ENCODE measurements at regions not wholly inside any gene's neighbourhood (a gene's known extent, or its start where the extent isn't known, plus 50 kb on each side); places are given as distances from the start of the nearest gene placed in this dataset.

DNA sequence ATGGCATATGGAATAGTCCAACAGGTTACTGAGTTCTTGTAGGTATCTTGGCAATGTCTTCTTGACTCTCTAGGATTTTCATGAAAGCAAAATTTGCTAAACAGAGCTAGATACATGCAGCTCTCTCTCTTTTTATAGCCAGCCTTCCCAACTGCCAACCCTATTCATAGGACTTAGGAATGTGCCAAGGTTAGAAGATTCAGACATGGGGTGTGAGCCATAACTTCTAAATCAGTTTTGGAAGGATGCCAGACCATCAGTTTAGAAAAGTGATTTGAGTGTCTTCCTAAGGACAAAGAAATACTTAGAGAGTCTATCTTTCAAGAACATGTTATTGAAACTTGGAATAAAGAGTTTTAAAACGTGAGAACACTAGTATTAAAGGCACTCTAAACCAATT, 619.5 kb upstream of the FANCL start:
- Histone ChIP-seq H3K27ac (ENCODE audit: low read depth, low read length) (no peak overlapping the region), H3K4me1 (ENCODE audit: control insufficient read depth, insufficient read depth, low read length) (peaks cover 2% of the 10 kb centered on the region), H3K9ac (ENCODE audit: extremely low read depth, low read length, poor library complexity, severe bottlenecking) (no peak overlapping the region), H3K27me3 (ENCODE audit: control insufficient read depth, insufficient read depth, low read length, poor library complexity, severe bottlenecking) (no peaks in the 10 kb centered on the region), H3K9me3 (ENCODE audit: control insufficient read depth, low read length) (peaks cover 4% of the 10 kb centered on the region), H3K4me3 (ENCODE audit: low read length) (no peak overlapping the region), H3K36me3 (ENCODE audit: control insufficient read depth, insufficient read depth, low read length) (no peaks in the 10 kb centered on the region)
- Mint-ChIP-seq H3K27ac (no peak overlapping the region), H3K4me1 (peaks cover 16% of the 10 kb centered on the region), H3K36me3 (ENCODE audit: low read depth) (peaks cover 3% of the 10 kb centered on the region), H3K27me3 (ENCODE audit: insufficient read depth) (no peaks in the 10 kb centered on the region), H3K4me3 (no peak overlapping the region), H3K9me3 (peaks cover 4% of the 10 kb centered on the region)
- TF ChIP-seq, protein P1, sequence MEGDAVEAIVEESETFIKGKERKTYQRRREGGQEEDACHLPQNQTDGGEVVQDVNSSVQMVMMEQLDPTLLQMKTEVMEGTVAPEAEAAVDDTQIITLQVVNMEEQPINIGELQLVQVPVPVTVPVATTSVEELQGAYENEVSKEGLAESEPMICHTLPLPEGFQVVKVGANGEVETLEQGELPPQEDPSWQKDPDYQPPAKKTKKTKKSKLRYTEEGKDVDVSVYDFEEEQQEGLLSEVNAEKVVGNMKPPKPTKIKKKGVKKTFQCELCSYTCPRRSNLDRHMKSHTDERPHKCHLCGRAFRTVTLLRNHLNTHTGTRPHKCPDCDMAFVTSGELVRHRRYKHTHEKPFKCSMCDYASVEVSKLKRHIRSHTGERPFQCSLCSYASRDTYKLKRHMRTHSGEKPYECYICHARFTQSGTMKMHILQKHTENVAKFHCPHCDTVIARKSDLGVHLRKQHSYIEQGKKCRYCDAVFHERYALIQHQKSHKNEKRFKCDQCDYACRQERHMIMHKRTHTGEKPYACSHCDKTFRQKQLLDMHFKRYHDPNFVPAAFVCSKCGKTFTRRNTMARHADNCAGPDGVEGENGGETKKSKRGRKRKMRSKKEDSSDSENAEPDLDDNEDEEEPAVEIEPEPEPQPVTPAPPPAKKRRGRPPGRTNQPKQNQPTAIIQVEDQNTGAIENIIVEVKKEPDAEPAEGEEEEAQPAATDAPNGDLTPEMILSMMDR (conservative IDR thresholded peaks at IDR 0.05) = no peak
- DNase-seq = no peak
- WGBS, 2 experiments (ENCODE audit: insufficient coverage in 1 of 2, insufficient read length in 1 of 2) = 88% methylated on average over 1 of the region's 1 CpG; no CpG with 5 or more reads in 1 of the 2 experiments

DNA sequence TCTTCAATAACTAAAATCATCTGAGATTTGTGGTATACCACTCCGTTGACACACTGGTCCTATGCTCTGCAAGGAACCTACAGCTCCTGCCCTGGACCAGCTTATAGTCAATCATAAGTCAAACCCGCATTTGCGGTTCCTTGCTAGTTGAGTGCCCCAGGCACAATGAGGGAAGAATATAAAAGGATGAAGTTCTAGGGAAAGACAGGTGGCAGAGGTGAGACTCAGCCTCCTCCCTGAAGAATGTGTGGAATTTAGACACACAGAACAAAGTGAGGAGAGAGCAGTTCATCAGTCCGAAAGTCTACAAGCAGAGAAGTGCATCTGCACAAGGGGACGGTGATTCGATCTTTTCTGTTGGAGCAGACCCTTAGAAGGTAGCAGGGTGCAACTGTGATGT, 615.0 kb upstream of the FANCL start:
- Mint-ChIP-seq H3K4me1 (peaks cover 15% of the 10 kb centered on the region), H3K27me3 (ENCODE audit: insufficient read depth) (no peaks in the 10 kb centered on the region), H3K9me3 (peaks cover 4% of the 10 kb centered on the region), H3K36me3 (ENCODE audit: low read depth) (peaks cover 3% of the 10 kb centered on the region), H3K27ac (peak overlapping the region; percentile 60), H3K4me3 (no peak overlapping the region)
- no peak for DNase-seq
- WGBS, 2 experiments (ENCODE audit: insufficient coverage in 1 of 2, insufficient read length in 1 of 2) = 89 to 94% methylated on average over 4 to 6 of the region's 6 CpGs
- Histone ChIP-seq H3K27ac (ENCODE audit: low read depth, low read length) (no peak overlapping the region), H3K4me1 (ENCODE audit: control insufficient read depth, insufficient read depth, low read length) (peaks cover 6% of the 10 kb centered on the region), H3K27me3 (ENCODE audit: control insufficient read depth, insufficient read depth, low read length, poor library complexity, severe bottlenecking) (no peaks in the 10 kb centered on the region), H3K36me3 (ENCODE audit: control insufficient read depth, insufficient read depth, low read length) (no peaks in the 10 kb centered on the region), H3K9ac (ENCODE audit: extremely low read depth, low read length, poor library complexity, severe bottlenecking) (no peak overlapping the region), H3K4me3 (ENCODE audit: low read length) (no peak overlapping the region), H3K9me3 (ENCODE audit: control insufficient read depth, low read length) (peaks cover 4% of the 10 kb centered on the region)
- TF ChIP-seq, protein P1 (conservative IDR thresholded peaks at IDR 0.05) = no peak

DNA sequence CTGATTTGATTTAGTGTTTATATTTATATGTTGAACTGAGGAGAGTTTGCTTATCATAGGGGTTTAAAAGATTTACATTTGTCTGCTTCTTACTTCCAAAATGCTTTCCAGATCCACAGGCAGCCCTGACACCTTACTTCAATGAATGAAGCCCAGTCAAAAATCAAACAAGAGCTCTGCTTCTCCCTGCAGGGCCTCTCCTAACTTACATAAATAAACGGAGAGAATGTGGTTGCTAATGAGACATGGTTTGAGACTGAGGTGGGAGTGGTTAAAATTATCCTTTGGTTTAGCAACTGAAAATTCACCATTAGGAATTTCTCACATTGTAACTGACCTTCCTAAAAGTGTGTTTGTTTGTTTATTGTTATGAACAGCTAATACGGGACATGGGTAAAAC, 612.3 kb upstream of the FANCL start:
- Histone ChIP-seq H3K9ac (ENCODE audit: extremely low read depth, low read length, poor library complexity, severe bottlenecking) (no peak overlapping the region), H3K4me1 (ENCODE audit: control insufficient read depth, insufficient read depth, low read length) (peaks cover 6% of the 10 kb centered on the region), H3K4me3 (ENCODE audit: low read length) (no peak overlapping the region), H3K36me3 (ENCODE audit: control insufficient read depth, insufficient read depth, low read length) (no peaks in the 10 kb centered on the region), H3K27ac (ENCODE audit: low read depth, low read length) (no peak overlapping the region), H3K9me3 (ENCODE audit: control insufficient read depth, low read length) (peaks cover 4% of the 10 kb centered on the region), H3K27me3 (ENCODE audit: control insufficient read depth, insufficient read depth, low read length, poor library complexity, severe bottlenecking) (no peaks in the 10 kb centered on the region)
- H3K4me3 Mint-ChIP-seq = no peak overlapping the region
- DNase-seq = peak; percentile 53
- TF ChIP-seq, protein P1 (conservative IDR thresholded peaks at IDR 0.05) = no peak
- H3K27me3 Mint-ChIP-seq (ENCODE audit: insufficient read depth) = no peaks in the 10 kb centered on the region
- peaks cover 13% of the 10 kb centered on the region for H3K4me1 Mint-ChIP-seq
- H3K36me3 Mint-ChIP-seq (ENCODE audit: low read depth) = peaks cover 3% of the 10 kb centered on the region
- 75% methylated on average over 1 of the region's 2 CpGs; no CpG with 5 or more reads in 1 of the 2 experiments for WGBS, 2 experiments (ENCODE audit: insufficient coverage in 1 of 2, insufficient read length in 1 of 2)
- peaks cover 4% of the 10 kb centered on the region for H3K9me3 Mint-ChIP-seq
- H3K27ac Mint-ChIP-seq = no peak overlapping the region

Data from endodermal cell (in vitro differentiated cells).